NCI-H2081 (cell line): ENCODE measurements at regions not wholly inside any gene's neighbourhood (a gene's known extent, or its start where the extent isn't known, plus 50 kb on each side); places are given as distances from the start of the nearest gene placed in this dataset.

Experiments
- DNase-seq, 2 experiments: peaks; one replicate each; lab custom pipeline; 2025; lab: John Stamatoyannopoulos, UW

DNA sequence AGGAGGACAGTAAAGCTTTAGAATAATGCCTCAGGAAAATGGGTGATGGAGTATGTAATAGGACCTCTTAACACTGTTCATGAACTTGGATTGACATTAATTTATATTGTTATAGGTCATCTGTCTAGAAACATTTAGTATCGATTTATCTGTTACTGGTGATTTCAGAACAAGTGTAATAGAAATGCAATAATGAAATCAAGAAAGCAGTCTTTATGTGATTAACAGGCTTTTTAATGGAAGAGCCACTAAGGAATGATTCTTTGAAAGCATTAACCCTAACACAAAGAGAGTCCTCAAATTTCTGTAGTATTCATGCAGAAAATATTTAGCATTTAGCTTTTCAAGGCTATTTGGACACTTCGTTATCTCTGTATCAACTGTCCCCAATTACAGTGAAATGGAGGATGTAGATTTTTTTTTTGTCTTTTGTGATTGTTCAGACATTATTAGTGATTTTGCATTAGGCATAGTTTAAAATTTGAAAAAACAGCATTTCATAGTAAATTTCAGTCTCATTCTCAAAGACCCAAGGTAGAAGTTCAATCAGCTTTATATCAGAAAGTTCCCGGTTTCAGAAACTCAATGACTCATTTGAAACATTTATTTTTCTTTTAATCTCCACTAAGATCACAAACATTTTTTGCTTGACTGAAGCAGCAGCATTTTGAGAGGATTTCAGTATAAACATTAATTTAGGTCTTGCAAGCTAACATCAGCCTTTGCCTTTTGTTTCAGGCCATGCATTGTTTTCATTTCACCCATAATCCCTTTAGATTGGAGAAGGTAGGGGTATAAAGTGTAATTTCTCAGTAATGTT, 56.3 kb downstream of the AGTR2 start:
- DNase-seq, result no peak

GRCh38 chrX:116230130-116230898, 59.8 kb downstream of the AGTR2 start:
- DNase-seq, result peak in 1 of 2 experiments; percentile 27

- no peak for DNase-seq
Observed at GRCh38 chrX:116232833-116233232, 62.3 kb downstream of the AGTR2 start.

GRCh38 chrX:116236666-116237065, 66.1 kb downstream of the AGTR2 start:
- no peak for DNase-seq

- DNase-seq, result no peak
Observed at GRCh38 chrX:116238093-116238492, 67.5 kb downstream of the AGTR2 start.

GRCh38 chrX:116238567-116239255, 68.2 kb downstream of the AGTR2 start:
- no peak for DNase-seq

DNA sequence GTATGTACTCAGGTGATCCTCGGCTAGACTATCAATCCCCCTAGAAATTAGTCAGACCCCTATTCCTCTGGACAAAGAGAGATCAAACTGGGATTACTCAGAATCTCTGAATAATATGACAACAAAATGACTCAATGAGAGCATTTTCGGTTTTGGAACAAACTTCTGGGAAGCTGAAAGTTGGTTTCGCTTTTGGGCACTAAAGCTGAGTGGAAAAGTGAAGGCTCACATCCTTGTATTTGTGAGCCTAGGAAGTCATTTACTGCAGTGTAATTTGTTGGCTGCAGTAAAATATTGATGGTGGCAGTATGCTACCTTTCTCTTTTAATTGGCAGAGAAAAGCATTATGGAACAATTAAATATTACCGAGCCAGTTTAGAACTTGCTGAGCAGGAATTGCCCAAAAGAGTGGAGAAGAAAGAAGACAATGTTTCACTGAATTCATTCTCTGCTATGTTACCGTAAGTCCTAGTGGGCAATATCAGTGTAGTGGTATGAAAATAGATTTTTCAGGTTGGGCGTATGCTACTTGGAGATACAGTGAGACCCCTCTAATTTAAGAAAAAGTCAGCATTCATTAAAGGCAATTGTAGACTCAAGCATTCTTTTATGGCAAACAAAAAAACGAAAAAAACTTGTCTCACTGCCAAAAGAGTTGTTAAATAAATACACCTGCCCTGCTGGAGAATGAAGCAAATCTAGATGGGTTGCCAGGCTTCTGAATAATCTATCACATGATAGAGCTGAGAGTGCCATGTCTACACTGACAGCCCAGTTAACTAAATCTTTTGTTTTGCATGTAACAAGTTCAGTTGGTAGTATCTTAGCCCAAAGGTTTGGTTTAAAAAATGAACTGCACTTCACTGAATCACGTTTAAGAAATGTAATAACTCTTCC, 69.6 kb downstream of the AGTR2 start:
- DNase-seq, result peak in 1 of 2 experiments; percentile 52

DNA sequence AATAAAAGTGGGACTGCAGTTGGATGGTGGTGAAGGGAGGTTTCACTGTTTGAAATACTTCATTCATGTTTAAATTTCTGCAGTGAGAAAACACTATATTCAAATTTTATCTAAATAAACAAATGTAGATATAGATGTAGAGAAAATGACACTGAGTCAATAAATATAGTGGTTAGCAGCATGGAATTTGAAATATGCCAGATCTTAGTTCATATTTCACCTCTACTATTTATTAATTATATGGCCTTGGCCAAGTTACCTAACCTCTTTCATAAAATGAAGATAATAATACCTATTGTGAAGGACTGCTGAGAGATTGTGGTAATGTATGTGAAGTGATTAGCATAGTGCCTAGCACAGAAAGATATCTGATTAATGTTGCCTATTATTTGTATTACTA, 70.5 kb downstream of the AGTR2 start:
- no peak for DNase-seq

DNA sequence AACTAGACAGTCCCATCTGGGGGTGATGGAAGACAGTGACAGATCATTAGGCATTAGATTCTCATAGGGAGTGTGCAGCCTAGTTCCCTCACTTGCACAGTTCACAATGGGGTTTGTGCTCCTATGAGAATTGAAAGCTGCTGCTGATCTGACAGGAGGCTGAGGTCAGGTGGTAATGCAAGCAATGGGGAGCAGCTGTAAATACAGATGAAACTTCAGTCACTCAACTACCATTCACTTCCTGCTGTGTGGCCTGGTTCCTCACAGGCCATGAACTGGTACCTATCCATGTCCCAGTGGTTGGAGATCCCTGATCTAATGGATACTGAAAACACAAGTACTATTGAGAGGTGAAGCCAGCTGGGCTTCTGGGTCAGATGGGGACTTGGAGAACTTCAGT, 72.5 kb downstream of the AGTR2 start:
- no peak for DNase-seq

DNA sequence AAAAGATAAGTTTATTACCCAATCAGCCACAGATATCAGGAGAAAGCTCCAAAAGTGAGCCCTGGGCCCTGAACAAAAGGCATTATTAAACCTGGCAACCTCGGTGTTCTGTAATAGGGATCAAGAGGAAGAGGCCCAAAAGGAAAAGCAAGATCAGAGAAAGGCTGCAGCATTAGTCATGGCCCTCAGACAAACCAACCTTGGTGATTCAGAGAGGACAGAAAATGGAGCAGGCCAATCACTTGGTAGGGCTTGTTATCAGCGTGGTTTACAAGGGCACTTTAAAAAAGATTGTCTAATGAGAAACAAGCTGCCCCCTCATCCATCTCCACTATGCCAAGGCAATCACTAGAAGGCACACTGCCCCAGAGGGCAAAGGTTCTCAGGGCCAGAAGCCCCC, 75.7 kb downstream of the AGTR2 start:
- no peak for DNase-seq

DNA sequence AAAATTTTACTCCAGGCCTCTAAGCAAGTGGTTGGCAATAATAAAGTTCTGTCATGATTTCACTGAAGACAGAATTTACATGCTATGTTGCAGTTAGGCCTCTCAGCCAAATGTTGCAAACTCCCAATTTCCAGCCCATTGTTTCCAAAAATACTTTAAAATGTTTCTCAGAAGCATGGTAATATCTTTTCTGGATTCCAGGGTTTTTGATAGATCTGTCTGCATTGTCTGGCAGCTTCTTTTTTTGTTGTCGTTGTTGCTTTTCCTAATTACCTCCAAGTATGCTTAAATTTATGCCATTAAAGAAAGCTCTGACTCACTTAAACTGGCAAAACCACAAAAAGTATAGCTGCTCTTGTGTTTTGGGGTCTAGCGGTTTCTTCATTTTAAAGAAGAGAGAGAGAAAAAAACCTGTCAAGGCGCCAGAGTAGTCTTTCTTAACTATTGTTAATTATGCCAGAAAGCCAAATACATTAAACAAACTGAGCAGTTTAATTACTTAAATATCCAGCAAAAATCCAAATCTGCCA, 97.0 kb downstream of the AGTR2 start:
- no peak for DNase-seq

DNA sequence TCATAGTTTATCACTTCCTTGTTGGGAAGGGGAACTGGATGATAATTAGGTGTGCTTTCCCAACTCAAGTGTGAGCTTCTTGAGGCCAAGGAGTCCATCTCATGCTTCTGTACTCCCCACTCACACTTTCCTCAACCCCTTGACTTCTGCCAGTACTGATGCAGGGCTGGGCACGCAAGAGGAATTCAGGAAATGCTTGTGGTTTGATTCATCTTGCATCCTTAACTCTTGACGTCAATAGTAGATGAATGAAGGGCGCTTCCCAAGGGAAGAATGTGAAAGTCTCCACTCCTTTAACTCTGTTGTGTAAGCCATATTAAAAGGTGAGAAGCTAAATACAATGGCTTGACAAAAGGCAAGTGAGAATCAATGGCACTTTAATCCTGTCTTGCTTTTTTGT, 101.8 kb downstream of the AGTR2 start:
- DNase-seq, result no peak

- no peak for DNase-seq
Observed at GRCh38 chrX:116272861-116273260, 102.3 kb downstream of the AGTR2 start.

- DNase-seq, result no peak
Observed at GRCh38 chrX:116276261-116276660, 105.7 kb downstream of the AGTR2 start.

- DNase-seq, result no peak
Observed at GRCh38 chrX:116277351-116278225, 107.0 kb downstream of the AGTR2 start.

- no peak for DNase-seq
Observed at GRCh38 chrX:116278826-116279225, 108.3 kb downstream of the AGTR2 start.

- no peak for DNase-seq
Observed at GRCh38 chrX:116281106-116281505, 110.6 kb downstream of the AGTR2 start.

DNA sequence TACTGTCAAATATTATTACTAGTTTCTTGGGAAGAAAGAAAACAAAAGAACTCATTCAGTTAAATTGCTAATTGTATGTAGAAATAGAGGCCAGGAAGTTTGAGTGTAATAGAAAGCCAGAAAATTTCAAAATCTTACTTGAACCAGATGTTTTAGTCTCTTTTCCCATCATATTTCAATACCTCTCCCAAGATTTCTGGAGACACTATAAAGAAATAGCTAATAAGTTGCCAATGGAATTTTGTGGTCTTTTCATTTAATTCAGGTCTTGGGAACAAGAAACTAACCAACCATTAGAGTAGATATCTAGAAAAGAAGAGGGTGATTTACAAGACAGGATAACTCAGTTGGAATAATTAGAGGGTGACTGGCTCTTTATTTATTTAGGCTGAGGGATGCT, 112.2 kb downstream of the AGTR2 start:
- no peak for DNase-seq

DNA sequence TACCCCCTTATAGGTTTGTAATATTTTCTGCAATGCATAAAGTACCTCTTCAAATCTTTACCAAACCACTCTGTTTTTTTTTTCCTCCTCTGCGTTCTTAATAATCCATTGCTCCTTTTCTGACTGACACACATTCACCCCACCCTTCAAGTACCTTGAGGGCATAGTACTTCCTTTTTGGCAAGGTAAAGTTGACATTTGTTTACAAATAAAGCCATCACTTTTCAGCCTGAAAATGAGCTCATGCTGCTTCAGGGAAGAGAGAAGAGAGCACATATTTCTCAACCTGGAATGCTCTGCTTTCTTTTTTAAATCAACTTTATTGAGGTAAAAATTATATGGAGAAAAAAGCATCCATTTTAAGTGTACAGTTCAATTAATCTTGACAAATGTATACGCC, 113.9 kb downstream of the AGTR2 start:
- DNase-seq, result no peak

DNA sequence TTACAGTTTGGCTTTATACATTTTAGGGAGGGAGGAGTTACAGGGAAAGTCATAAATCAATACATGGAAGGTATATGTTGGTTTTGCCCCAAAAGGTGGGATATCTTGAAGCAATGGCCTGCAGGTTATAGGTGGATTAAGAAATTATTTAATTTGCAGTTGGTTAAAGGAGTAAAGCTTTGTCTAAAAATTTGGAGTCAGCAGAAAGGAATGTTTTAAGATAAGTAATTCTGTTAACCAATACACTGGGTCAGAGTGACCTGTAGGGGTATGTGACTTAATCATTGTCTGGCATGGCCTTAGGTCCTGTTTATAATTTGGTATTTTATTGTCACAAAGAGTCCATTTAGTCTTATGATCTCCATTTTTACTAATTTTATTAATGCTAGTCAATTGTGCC, 115.0 kb downstream of the AGTR2 start:
- DNase-seq, result no peak
